Stimulated activated naive CD4-positive, alpha-beta T cell (primary cell): ENCODE measurements at regions not wholly inside any gene's neighbourhood (a gene's known extent, or its start where the extent isn't known, plus 50 kb on each side); places are given as distances from the start of the nearest gene placed in this dataset.
A peak's percentile ranks its signal among the peaks of the same experiment; 100 is the strongest.
"Not testable (repeated sequence)": the region's sequence is repeated elsewhere in the genome, so short reads cannot be mapped to it uniquely, and the experiment has no call there.

ENCODE experiments used
- DNase-seq, 6 experiments: peaks; one replicate each; lab custom pipeline; 2025; lab: John Stamatoyannopoulos, UW

DNA sequence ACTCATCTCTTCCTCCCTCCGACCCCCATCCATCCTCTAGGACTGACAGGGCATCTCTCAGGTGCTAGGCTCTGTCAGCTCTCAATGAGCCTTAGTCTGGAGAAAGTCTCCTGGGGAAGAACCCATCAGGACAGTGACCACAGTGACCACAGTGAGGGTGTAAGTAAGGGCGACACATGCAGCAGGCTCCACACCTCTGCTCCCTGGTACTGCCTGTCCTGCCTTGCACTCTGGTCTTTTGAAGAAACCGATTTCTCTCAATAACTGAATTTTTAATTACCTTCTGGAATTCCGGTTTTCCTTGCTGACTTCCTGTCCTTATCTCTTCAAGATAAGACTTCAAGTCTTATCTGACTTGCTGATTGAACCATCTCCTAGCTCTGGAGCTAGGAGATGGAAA lies 190.2 kb downstream of the ACTR3B start:
- no peak for DNase-seq

GRCh38 chr7:152956006-152956405 lies 196.5 kb downstream of the ACTR3B start:
- DNase-seq = no peak

GRCh38 chr7:152959610-152960009 lies 200.1 kb downstream of the ACTR3B start:
- DNase-seq = no peak

- not testable (repeated sequence) for DNase-seq
These were observed 202.2 kb downstream of the ACTR3B start for GRCh38 chr7:152961796-152962195.

DNA sequence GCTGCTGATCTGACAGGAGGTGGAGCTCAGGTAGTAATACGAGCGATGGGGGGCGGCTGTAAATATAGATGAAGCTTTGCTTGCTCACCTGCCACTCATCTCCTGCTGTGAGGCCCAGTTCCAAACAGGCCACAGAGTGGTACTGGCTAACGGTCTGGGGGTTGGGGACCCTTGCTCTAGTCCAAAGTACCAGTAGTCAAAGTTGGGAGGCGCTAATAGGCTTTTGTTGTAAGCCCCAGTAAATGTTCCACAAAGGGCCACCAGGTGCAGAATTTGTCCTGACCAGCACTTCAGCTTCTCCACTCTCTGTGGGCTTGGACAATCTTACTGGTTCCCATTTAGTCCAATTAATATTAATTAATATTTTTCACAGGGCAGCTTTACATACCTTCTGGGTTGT lies 206.6 kb downstream of the ACTR3B start:
- DNase-seq = no peak

GRCh38 chr7:152967958-152968357 lies 208.4 kb downstream of the ACTR3B start:
- DNase-seq = no peak

DNA sequence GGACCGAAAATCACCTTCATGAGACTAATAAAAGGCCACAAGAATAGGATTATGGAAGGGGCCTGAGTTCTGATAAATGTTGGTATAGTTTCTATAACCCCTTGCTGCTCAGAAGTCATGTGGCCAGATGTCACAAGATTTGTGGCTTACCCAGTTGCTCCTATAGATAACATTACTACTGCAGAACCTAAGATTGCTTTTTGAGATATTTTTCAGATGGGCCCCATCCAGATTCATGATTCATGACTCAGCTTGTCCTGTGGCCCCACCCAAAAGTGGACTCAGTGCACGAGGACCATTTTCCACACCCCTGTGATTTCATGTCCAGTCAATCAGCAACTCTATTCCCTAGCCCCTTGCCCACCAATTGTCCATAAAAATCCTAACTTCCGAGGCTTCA lies 209.0 kb downstream of the ACTR3B start:
- DNase-seq = no peak

GRCh38 chr7:152969335-152969734 lies 209.8 kb downstream of the ACTR3B start:
- DNase-seq = no peak

- no peak for DNase-seq
These were observed 210.3 kb downstream of the ACTR3B start for GRCh38 chr7:152969839-152970238.

GRCh38 chr7:152970481-152970880 lies 210.9 kb downstream of the ACTR3B start:
- no peak for DNase-seq

DNA sequence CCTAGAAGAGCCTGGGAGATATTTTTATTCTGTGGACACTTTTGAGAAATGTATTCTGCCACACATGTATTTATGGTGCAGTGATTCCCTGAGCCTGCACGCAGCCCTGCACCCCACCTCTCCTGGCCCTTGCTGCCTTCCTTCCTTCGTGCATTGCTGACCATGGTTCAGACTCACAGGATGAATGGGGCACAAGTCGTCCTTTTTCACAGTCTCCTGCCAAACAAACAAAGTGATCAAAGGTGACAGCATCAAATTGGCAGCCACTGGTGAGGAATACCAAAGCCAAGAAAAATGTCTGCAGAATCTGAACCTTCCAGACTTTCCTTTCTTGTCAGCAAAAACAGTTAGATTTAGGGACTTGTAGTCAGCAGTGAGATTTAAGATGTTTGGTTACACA lies 215.0 kb downstream of the ACTR3B start:
- DNase-seq = no peak

- DNase-seq = no peak
These were observed 215.5 kb downstream of the ACTR3B start for GRCh38 chr7:152975076-152975475.

DNA sequence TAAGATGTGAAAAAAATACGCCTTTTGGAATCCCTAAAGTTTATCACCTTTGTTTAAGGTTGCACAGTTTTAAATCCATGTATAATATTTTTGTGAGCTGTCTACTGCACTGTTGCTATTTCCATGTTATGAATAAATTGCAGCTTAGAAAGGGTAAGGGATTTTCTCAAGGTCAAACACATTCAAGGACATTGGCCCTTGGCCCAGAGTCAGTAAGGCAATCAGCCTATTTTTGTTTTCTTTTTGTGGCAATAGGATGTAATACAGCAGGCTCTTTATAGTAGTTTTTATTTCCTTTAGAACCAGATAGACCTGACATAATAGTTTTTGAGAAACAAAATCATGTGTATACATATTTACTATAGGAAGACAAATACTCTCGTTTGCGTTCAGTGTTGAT lies 219.8 kb downstream of the ACTR3B start:
- no peak for DNase-seq

- no peak for DNase-seq
These were observed 224.9 kb downstream of the ACTR3B start for GRCh38 chr7:152984421-152984820.

GRCh38 chr7:152986376-152986775 lies 226.8 kb downstream of the ACTR3B start:
- DNase-seq = no peak

GRCh38 chr7:152987656-152988055 lies 228.1 kb downstream of the ACTR3B start:
- no peak for DNase-seq

DNA sequence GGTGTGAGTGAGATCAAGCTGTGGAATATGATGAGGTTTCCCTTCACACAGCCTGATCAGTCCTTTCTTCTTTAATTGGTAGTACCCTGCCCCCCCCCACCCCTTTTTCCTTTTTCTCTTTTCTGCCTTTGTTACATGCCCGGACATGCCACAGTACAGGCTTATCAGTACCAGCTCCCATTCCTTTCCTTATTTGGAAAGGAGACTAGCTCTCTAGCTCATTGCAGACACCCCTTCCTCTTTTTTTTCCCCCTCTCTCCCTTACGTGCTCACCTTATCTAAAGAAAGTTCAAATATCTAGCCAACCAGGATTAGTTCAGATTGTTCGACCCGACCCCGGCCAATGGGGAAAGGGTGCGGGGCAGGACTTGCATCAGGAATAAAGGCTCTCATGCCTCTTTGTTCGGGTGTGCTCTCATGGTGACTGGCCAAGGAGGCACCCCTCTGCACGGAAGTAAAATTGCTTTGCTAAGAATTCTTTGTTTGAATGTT lies 230.4 kb downstream of the ACTR3B start:
- DNase-seq = no peak

- no peak for DNase-seq
These were observed 238.9 kb downstream of the ACTR3B start for GRCh38 chr7:152998420-152998819.

- DNase-seq = no peak
These were observed 242.6 kb downstream of the ACTR3B start for GRCh38 chr7:153002115-153002514.

DNA sequence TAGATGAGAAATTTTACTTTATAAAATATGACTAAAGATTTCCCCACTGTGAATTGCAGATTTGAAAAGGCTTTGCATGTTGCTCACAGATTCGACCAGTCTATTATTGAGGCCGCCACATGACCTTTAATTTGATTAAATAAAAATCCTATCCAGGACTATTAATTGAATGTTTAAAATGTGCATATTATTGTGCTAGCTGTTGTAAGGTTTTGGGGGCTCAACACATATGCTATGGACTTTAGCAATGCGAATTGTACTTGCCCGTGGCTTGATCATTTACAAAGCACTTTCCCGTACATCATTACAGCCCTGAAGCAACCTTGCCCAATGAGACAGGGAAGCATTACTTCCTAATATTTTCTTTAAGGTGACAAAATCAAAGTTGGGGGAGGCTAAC lies 243.0 kb downstream of the ACTR3B start:
- DNase-seq = no peak

DNA sequence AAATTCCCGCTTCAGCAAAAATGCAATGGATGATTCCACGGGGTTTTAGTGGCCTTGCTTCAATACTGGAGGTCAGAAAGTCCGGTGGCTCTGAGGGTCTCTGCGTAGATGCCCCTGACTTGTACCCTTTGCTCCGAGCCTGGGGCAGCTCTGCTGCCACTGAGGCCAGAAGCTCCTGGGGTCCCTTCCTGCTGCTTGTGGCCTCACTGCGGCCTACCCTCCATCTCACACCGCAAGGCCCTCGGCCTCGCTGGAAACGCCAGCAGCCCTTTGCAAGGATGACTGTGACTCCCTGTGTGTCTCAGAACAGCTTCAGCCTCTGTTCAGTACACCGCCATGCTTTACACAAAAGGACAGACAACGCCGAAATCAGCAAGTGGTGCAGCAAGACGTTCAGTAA lies 244.8 kb downstream of the ACTR3B start:
- DNase-seq = no peak

- DNase-seq = peak in 1 of 6 experiments; percentile 1
These were observed 246.3 kb downstream of the ACTR3B start for GRCh38 chr7:153005750-153006435.

- DNase-seq = no peak
These were observed 246.9 kb downstream of the ACTR3B start for GRCh38 chr7:153006452-153006851.

- DNase-seq = no peak
These were observed 247.4 kb downstream of the ACTR3B start for GRCh38 chr7:153006911-153007310.
